Liver (tissue), 8 donors: ENCODE measurements at regions not wholly inside any gene's neighbourhood (a gene's known extent, or its start where the extent isn't known, plus 50 kb on each side); places are given as distances from the start of the nearest gene placed in this dataset.

Experiments used
- DNase-seq: peaks from one replicate; pipeline ENCODE4 v3.0.0-alpha.2; 2017; ENCODE audit warnings: low spot score
- H3K27ac ChIP-seq, 2 donors: one replicate each; pipeline ENCODE4 v1.7.0; 2013; ENCODE audit warnings: inconsistent platforms in 2 of 2, low read length in 2 of 2, control low read depth in 1 of 2, low read depth in 1 of 2, mild to moderate bottlenecking in 1 of 2
- H3K27me3 ChIP-seq, 4 donors: one replicate each; pipeline versions ENCODE4 v1.6.1 to v1.7.0; 2013; ENCODE audit warnings: low read length in 3 of 4, inconsistent platforms in 1 of 4, mild to moderate bottlenecking in 1 of 4, moderate library complexity in 1 of 4; ENCODE audit not compliant: control insufficient read depth in 4 of 4, insufficient read depth in 4 of 4
- H3K36me3 ChIP-seq, 4 donors: one replicate each; pipeline versions ENCODE4 v1.6.1 to v1.7.0; 2013; ENCODE audit warnings: low read length in 3 of 4, mild to moderate bottlenecking in 3 of 4, low read depth in 1 of 4, moderate library complexity in 1 of 4; ENCODE audit not compliant: control insufficient read depth in 4 of 4, insufficient read depth in 3 of 4
- H3K4me1 ChIP-seq, 4 donors: one replicate each; pipeline versions ENCODE4 v1.6.1 to v1.7.0; 2013; ENCODE audit warnings: low read length in 3 of 4, mild to moderate bottlenecking in 3 of 4, moderate library complexity in 1 of 4; ENCODE audit not compliant: control insufficient read depth in 4 of 4, insufficient read depth in 4 of 4
- H3K4me3 ChIP-seq, 3 donors: one replicate each; pipeline versions ENCODE4 v1.6.1 to v1.7.0; 2013; ENCODE audit warnings: low read length in 3 of 3, control low read depth in 1 of 3, low read depth in 1 of 3, mild to moderate bottlenecking in 1 of 3
- H3K9ac ChIP-seq, 2 donors: one replicate each; pipeline ENCODE4 v1.7.0; 2013; ENCODE audit warnings: low read length in 2 of 2, mild to moderate bottlenecking in 2 of 2, moderate library complexity in 2 of 2, control low read depth in 1 of 2, low read depth in 1 of 2
- H3K9me3 ChIP-seq, 4 donors: one replicate each; pipeline versions ENCODE4 v1.6.1 to v1.7.0; 2013; ENCODE audit warnings: low read length in 3 of 4; ENCODE audit not compliant: control insufficient read depth in 4 of 4
- ATF3 ChIP-seq: IDR thresholded peaks from 2 replicates; pipeline ENCODE4 v1.6.1; 2016; ENCODE audit warnings: antibody characterized with exemption
- CTCF ChIP-seq: fragments of 150-350 bp; IDR thresholded peaks from 2 replicates; pipeline ENCODE4 v1.5.1; 2017; ENCODE audit warnings: improper control_type of control experiment, low read depth, low read length; ENCODE audit not compliant: missing input control
- EGR1 ChIP-seq, 2 donors: IDR thresholded peaks; 2 replicates each; pipeline ENCODE4 v1.6.1; 2016 to 2018; ENCODE audit warnings: antibody characterized with exemption in 2 of 2, low read depth in 2 of 2
- FOXA1 ChIP-seq: IDR thresholded peaks from 2 replicates; pipeline ENCODE4 v1.6.1; 2016; ENCODE audit warnings: antibody characterized with exemption
- GABPA ChIP-seq, 2 donors: IDR thresholded peaks in 1 of 2; conservative IDR thresholded peaks in 1 of 2; 2 replicates each; pipeline ENCODE4 v1.6.1; 2016; ENCODE audit warnings: antibody characterized with exemption in 2 of 2, mild to moderate bottlenecking in 1 of 2, moderate library complexity in 1 of 2
- HNF4A ChIP-seq, 2 donors: conservative IDR thresholded peaks; 2 replicates each; pipeline ENCODE4 v1.6.1; 2016; ENCODE audit warnings: antibody characterized with exemption in 2 of 2, mild to moderate bottlenecking in 2 of 2
- HNF4G ChIP-seq: IDR thresholded peaks from 2 replicates; pipeline ENCODE4 v1.6.1; 2016; ENCODE audit warnings: antibody characterized with exemption
- JUND ChIP-seq, 2 donors: IDR thresholded peaks; 2 replicates each; pipeline ENCODE4 v1.6.1; 2016; ENCODE audit warnings: antibody characterized with exemption in 2 of 2
- MAX ChIP-seq: IDR thresholded peaks from 2 replicates; pipeline ENCODE4 v1.6.1; 2016; ENCODE audit warnings: antibody characterized with exemption
- NR2F2 ChIP-seq: IDR thresholded peaks from 2 replicates; pipeline ENCODE4 v1.6.1; 2016; ENCODE audit warnings: antibody characterized with exemption
- RAD21 ChIP-seq, 2 donors: IDR thresholded peaks; 2 replicates each; pipeline ENCODE4 v1.6.1; 2016; ENCODE audit warnings: antibody characterized with exemption in 2 of 2, mild to moderate bottlenecking in 2 of 2
- REST ChIP-seq: IDR thresholded peaks from 2 replicates; pipeline ENCODE4 v1.6.1; 2016; ENCODE audit warnings: antibody characterized with exemption, mild to moderate bottlenecking
- RXRA ChIP-seq, 2 donors: IDR thresholded peaks; 2 replicates each; pipeline ENCODE4 v1.6.1; 2017 to 2018; ENCODE audit warnings: antibody characterized with exemption in 2 of 2, mild to moderate bottlenecking in 1 of 2
- SP1 ChIP-seq: IDR thresholded peaks from 2 replicates; pipeline ENCODE4 v1.6.1; 2018; ENCODE audit warnings: antibody characterized with exemption, mild to moderate bottlenecking
- TAF1 ChIP-seq: conservative IDR thresholded peaks from 2 replicates; pipeline ENCODE4 v1.6.1; 2016; ENCODE audit warnings: antibody characterized with exemption, mild to moderate bottlenecking
- YY1 ChIP-seq: IDR thresholded peaks from 2 replicates; pipeline ENCODE4 v1.6.1; 2016; ENCODE audit warnings: antibody characterized with exemption, mild to moderate bottlenecking
- WGBS: extraction: QIAGEN DNeasy Blood & Tissue Kit; methylation state at CpG from one replicate; pipeline ENCODE4 v1.1.7; 2013; 5-methylcytosine and 5-hydroxymethylcytosine counted together
- donor health status: healthy.
- donor health status: healthy.
- donor health status: healthy.
- donor health status: healthy.
- donor health status: healthy.

GRCh38 chr13:99135591-99135990, 65.1 kb upstream of the UBAC2 start:
- Histone ChIP-seq H3K36me3 (no peaks in the 10 kb centered on the region), H3K9me3 (no peaks in the 10 kb centered on the region), H3K4me3 (no peak overlapping the region), H3K27ac (no peak overlapping the region), H3K9ac (no peak overlapping the region), H3K27me3 (no peaks in the 10 kb centered on the region), H3K4me1 (no peaks in the 10 kb centered on the region)
- 80% methylated on average over 4 of the region's 4 CpGs for WGBS
- TF ChIP-seq JUND (IDR thresholded peaks at IDR 0.05) (no peak), RXRA (IDR thresholded peaks at IDR 0.05) (no peak), RAD21 (IDR thresholded peaks at IDR 0.05) (no peak)
- DNase-seq, result no peak

- H3K9ac ChIP-seq, result no peak overlapping the region
- no peaks in the 10 kb centered on the region for H3K9me3 ChIP-seq
- WGBS, result 70% methylated on average over 8 of the region's 8 CpGs
- no peak overlapping the region for H3K27ac ChIP-seq
- DNase-seq, result no peak
- no peaks in the 10 kb centered on the region for H3K36me3 ChIP-seq
- H3K27me3 ChIP-seq, result no peaks in the 10 kb centered on the region
- no peak overlapping the region for H3K4me3 ChIP-seq
- no peak for TF ChIP-seq ATF3
- TF ChIP-seq EGR1 (IDR thresholded peaks at IDR 0.05; ENCODE audit: low read depth in 2 of 2), result no peak
- TF ChIP-seq SP1, result no peak
- no peak for TF ChIP-seq CTCF
- TF ChIP-seq YY1, result no peak
- TF ChIP-seq JUND (IDR thresholded peaks at IDR 0.05), result no peak
- no peak for TF ChIP-seq NR2F2
- TF ChIP-seq GABPA (IDR thresholded peaks at IDR 0.05 in 1 of 2, conservative IDR thresholded peaks at IDR 0.05 in 1 of 2), result no peak
- TF ChIP-seq REST, result no peak
- TF ChIP-seq TAF1, result no peak
- no peak for TF ChIP-seq HNF4G
- no peak for TF ChIP-seq RAD21 (IDR thresholded peaks at IDR 0.05)
- TF ChIP-seq HNF4A (conservative IDR thresholded peaks at IDR 0.05), result no peak
- TF ChIP-seq FOXA1, result no peak
- no peak for TF ChIP-seq MAX
- no peaks in the 10 kb centered on the region for H3K4me1 ChIP-seq
These were observed 64.2 kb upstream of the UBAC2 start for GRCh38 chr13:99136427-99136954.
